ENCODE measurements at regions not wholly inside any gene's neighbourhood (a gene's known extent, or its start where the extent isn't known, plus 50 kb on each side); places are given as distances from the start of the nearest gene placed in this dataset.
"Not testable (repeated sequence)": the region's sequence is repeated elsewhere in the genome, so short reads cannot be mapped to it uniquely, and the experiment has no call there.

DNA sequence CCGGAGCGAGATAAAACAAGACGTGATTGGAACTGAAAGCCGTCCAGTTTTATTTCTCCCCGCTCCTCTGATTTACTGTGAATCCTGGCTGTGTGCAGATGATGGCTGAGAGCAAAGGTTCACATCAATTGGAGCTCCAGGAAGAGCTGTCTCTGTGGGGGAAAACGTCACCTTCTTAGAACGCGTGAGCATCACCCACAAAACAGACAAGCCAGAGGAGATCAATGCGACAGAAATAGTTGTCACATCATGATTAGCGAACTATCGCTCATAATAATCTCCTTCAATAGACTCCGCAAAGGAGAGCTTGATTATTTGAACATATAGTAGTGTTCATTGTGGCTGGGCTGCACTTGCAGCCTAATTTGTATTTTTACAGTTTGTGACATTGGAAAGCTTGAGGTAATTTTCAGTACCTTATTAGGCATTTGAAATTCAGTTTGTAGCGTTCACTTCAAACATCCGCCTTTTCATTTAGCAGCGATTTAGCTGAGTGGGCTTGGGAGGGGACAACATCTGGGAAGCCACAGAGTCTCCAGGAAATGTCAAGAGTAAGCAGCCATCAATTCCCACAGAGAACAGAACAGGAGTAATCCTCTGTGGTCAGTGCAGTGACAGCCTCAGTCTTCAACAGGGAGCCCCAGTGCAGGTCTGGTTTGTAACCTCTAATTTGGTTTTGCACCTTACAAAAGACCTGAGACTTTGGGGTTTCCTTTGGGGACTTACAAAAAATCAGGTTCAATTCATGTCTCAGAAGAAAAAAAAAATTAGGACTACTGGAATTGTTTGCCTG is 276.8 kb upstream of the PFKP start:
- no peak for DNase-seq (ENCODE audit: low spot score)

DNA sequence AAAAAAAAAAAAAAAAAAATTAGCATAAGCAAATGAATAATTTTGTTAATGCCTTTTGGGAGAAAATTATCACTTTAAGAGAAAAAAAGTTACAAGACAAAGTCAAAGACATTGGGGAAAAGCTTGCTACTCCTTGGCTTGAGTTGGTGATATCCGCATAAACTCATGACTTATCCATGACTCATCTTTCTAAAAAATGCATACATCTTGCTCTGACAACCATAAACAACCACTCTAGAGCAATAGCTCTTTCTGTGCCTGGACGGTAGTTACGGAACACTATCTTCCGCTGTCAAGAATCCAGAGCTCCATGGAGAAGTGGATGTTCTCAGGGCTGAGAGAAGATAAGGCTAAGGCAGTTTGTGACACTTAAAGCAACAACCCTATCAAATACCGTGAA is 281.1 kb upstream of the PFKP start:
- DNase-seq (ENCODE audit: low spot score), result peak; percentile 4

DNA sequence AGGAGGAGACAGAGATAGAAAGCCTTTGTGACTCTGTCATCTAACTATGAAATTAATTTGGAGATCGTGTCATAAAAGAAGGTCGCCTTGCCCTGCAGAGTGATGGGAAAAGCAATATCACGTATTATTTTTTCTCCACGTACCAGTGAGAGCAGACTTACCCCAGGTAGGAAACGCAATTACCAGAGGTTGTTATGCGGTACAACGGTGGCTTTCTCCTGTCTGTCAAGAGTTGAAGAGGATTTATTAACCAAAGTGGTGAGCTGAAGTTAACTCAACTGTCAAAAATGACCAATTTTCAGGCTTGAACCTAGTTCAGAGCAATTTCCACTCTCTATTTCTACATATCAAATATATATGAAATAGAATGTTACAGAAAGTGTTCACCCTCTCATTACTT is 282.6 kb upstream of the PFKP start:
- no peak for DNase-seq (ENCODE audit: low spot score)

DNA sequence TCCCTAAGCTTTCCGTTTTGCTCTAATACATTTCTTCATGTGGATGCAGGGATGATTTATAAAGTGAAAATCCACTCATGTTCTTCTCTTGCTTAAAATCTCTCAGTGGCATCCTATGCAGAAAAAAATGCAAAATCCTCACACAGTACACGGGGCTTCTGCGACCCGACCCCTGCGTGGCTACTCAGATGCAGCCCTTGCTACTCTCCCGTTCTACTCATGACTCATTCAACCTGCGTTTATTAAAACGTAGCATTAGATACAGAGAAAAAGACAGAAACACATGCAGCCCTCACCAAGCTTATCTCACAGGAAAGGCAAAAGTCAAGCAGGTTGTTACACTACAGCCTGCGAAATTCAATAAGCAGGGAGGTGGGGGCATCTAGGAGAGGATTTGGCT is 284.4 kb upstream of the PFKP start:
- DNase-seq (ENCODE audit: low spot score), result no peak

- no peak for DNase-seq (ENCODE audit: low spot score)
Observed at GRCh38 chr10:2782265-2782664, 285.1 kb upstream of the PFKP start.

GRCh38 chr10:2777666-2778355 is 289.5 kb upstream of the PFKP start:
- DNase-seq (ENCODE audit: low spot score), result no peak

DNA sequence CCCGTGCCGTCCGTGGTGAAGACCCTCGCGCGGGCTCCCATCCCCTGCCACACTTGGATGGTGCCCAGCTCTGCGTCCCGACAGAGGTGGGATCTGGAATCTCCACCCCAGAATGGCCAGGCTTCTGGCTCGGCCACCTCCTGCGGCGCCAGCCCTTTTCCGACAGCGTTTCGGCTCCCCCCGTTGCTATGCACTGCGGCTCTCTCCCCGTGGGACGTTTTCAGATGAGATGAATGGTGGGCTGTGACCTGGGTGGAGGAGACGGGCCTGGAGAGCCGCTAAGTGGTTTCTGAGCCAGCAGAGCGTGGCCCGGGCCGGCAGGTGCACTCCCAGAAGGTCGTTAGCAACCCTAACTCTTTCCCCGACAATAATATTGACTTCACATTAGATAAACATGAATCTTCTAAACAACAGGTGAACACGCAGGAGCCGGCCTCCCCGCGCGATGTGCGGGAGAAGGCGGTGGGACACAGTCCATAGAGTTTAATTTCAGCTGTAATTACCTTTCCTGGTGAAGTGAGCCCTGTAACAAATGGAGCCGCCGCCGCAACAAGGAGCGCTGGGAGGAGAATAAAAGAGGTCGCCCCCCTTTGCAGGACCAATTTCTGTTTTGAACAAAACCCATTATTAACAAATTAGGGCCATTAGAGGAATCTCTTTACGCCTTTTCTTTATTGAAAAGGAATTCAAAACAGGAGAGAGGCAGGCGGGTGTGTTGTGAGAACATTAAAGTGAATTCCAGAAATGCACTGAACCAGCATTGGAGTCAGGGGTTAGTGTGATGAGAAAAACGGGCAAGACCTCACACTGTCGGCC is 294.3 kb upstream of the PFKP start:
- no peak for DNase-seq (ENCODE audit: low spot score)

GRCh38 chr10:2772135-2772534 is 295.2 kb upstream of the PFKP start:
- DNase-seq (ENCODE audit: low spot score), result no peak

DNA sequence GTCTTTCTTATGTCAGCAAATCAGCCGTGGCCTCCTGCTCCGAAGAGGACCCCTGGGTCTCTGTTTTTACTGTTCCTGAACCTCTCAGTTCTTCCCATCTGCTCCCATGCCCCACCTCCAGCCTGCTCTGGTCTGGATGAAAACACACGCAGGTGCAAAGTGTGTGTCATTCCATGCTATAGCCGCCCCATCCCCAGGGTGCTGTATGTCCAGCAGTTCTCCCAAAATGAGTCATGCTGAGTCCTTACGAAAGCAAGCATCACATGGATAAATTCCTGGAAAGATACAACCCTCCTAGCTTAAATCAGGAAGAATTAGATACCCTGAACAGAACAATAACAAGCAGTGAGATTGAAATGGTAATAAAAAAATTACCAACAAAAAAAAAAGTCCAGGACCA is 300.1 kb upstream of the PFKP start:
- DNase-seq (ENCODE audit: low spot score), result not testable (repeated sequence)

- DNase-seq (ENCODE audit: low spot score), result no peak
Observed at GRCh38 chr10:2761971-2762370, 305.4 kb upstream of the PFKP start.

DNA sequence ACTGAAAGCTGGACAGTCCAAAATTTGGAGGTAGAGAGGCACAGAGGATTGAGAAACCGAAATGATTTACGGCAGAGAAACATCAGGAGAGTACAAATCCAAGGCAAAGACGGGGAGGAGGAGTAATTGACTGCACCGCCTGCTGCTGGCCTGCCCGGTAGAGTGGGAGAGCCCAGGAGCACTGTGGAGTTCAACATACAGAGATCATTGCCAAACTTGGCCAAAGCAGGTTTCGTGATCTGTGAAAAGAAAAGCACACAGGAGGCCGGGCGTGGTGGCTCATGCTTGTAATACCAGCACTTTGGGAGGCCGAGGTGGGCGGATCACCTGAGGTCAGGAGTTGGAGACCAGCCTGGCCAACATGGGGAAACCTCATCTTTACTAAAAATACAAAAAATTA is 306.0 kb upstream of the PFKP start:
- no peak for DNase-seq (ENCODE audit: low spot score)

- DNase-seq (ENCODE audit: low spot score), result peak; percentile 25
Observed at GRCh38 chr10:2760736-2761135, 306.6 kb upstream of the PFKP start.

DNA sequence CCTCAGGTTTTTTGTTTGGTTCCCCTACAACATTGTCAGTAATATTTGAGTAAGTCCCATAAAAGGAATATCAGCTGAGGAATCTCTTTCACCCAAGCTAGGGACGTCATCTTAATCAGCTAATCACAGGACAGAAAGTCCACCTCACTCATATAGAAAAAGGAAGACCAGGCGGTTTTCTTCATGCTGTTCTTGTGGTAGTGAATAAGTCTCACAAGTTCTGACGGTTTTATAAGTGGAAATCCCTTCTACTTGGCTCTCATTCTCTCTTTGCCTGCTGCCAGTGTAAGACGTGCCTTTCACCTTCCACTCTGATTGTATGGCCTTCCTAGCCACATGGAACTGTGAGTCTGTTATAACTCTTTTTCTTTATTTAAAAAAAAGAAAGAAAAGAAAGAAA is 308.1 kb upstream of the PFKP start:
- no peak for DNase-seq (ENCODE audit: low spot score)

- DNase-seq (ENCODE audit: low spot score), result no peak
Observed at GRCh38 chr10:2754943-2755342, 312.4 kb upstream of the PFKP start.

DNA sequence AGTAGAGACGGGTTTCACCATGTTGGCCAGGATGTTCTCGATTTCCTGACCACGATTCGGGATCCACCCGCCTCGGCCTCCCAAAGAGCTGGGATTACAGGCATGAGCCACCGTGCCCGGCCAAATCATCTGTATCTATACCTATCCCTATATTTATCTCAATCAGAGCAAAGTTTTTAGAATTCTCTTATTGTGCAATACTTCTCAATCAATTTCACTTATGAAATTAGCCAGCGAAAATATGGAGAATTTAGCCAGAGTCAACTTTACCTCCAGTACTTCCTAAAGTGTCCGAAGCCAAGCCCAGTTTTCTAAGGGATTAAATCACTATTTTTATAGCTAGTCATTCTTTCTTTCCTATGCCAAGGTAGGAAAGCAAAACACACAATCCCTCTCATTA is 319.1 kb upstream of the PFKP start:
- no peak for DNase-seq (ENCODE audit: low spot score)

GRCh38 chr10:2746638-2747037 is 320.7 kb upstream of the PFKP start:
- DNase-seq (ENCODE audit: low spot score), result no peak

GRCh38 chr10:2745666-2746065 is 321.7 kb upstream of the PFKP start:
- no peak for DNase-seq (ENCODE audit: low spot score)

- DNase-seq (ENCODE audit: low spot score), result no peak
Observed at GRCh38 chr10:2744547-2745200, 322.7 kb upstream of the PFKP start.

- DNase-seq (ENCODE audit: low spot score), result no peak
Observed at GRCh38 chr10:2734603-2735002, 332.7 kb upstream of the PFKP start.

GRCh38 chr10:2733278-2733963 is 333.9 kb upstream of the PFKP start:
- no peak for DNase-seq (ENCODE audit: low spot score)

DNA sequence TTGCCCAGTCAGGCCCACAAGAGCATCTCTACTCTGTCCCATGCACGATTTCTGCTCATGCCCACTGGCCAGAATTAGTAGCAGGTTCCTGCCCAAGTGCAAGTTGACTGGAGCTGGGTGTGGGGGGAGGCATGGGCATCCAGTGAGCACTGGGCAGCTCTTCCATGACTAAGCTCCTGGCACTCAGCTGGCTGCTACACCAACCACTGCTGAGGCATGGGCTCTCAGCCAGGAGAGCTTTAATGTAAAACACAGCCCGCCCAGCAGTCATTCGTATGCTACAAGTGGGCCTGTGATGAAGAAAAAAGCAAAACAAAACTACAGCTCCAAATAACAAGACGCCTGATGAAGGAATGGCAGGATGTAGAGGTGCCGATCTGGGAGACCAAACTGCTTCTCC is 335.4 kb upstream of the PFKP start:
- no peak for DNase-seq (ENCODE audit: low spot score)

GRCh38 chr10:2729197-2729596 is 338.2 kb upstream of the PFKP start:
- no peak for DNase-seq (ENCODE audit: low spot score)

Measured in A172 (cell line).